HFFc6 (cell line): ENCODE measurements at regions not wholly inside any gene's neighbourhood (a gene's known extent, or its start where the extent isn't known, plus 50 kb on each side); places are given as distances from the start of the nearest gene placed in this dataset.
A peak's percentile ranks its signal among the peaks of the same experiment; 100 is the strongest.

Experiments used
- DNase-seq: peaks from one replicate; pipeline ENCODE4 v3.0.0-alpha.2; 2018
- H3K27ac Mint-ChIP-seq: 2 replicates; pipeline ENCODE4 v1.8.0; 2020; ENCODE audit warnings: mild to moderate bottlenecking, mixed read lengths
- H3K27me3 Mint-ChIP-seq: 2 replicates; pipeline ENCODE4 v1.8.0; 2021; ENCODE audit warnings: mild to moderate bottlenecking, moderate library complexity, mixed read lengths; ENCODE audit not compliant: insufficient read depth
- H3K36me3 Mint-ChIP-seq: 2 replicates; pipeline ENCODE4 v1.8.0; 2021; ENCODE audit warnings: low read depth, mixed read lengths
- H3K4me1 Mint-ChIP-seq: 2 replicates; pipeline ENCODE4 v1.8.0; 2020; ENCODE audit warnings: low read depth, mixed read lengths
- H3K4me3 Mint-ChIP-seq: 2 replicates; pipeline ENCODE4 v1.8.0; 2020; ENCODE audit warnings: mild to moderate bottlenecking, moderate library complexity, mixed read lengths
- H3K9me3 Mint-ChIP-seq: 2 replicates; pipeline ENCODE4 v1.8.0; 2020; ENCODE audit warnings: mild to moderate bottlenecking, mixed read lengths
- TF ChIP-seq, protein P1 (sequence below): fragments of 200-600 bp; sonication (generic); IDR thresholded peaks from 2 replicates; pipeline ENCODE4 v1.5.0; 2021; ENCODE audit warnings: antibody characterized with exemption, mild to moderate bottlenecking

DNA sequence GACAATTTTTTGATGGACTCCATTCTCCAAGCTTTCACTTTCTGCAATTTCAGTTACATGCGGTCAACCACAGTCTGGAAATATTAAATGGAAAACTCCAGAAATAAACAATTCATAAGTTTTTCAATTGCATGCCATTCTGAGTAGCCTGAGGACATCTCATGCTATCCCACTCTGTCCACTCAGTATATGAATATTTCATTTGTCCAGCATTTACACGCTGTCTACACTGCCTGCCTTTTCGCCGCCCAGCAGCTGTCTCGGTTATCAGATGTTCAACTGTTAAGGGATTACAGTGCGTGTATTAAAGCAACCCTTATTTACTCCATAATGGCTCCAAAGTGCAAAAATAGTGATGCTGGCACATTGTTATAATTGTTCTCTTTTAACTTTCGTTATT, 116.3 kb downstream of the ADSS2 start:
- H3K27me3 Mint-ChIP-seq = peaks cover 4% of the 10 kb centered on the region; the same call in 1 of the 2 replicates
- no peak for DNase-seq
- H3K4me1 Mint-ChIP-seq = peaks cover under 1% of the 10 kb centered on the region
- TF ChIP-seq, protein P1, sequence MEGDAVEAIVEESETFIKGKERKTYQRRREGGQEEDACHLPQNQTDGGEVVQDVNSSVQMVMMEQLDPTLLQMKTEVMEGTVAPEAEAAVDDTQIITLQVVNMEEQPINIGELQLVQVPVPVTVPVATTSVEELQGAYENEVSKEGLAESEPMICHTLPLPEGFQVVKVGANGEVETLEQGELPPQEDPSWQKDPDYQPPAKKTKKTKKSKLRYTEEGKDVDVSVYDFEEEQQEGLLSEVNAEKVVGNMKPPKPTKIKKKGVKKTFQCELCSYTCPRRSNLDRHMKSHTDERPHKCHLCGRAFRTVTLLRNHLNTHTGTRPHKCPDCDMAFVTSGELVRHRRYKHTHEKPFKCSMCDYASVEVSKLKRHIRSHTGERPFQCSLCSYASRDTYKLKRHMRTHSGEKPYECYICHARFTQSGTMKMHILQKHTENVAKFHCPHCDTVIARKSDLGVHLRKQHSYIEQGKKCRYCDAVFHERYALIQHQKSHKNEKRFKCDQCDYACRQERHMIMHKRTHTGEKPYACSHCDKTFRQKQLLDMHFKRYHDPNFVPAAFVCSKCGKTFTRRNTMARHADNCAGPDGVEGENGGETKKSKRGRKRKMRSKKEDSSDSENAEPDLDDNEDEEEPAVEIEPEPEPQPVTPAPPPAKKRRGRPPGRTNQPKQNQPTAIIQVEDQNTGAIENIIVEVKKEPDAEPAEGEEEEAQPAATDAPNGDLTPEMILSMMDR = no peak
- no peak overlapping the region for H3K27ac Mint-ChIP-seq
- H3K4me3 Mint-ChIP-seq = peak overlapping the region; percentile 46; the same call in 1 of the 2 replicates
- no peaks in the 10 kb centered on the region for H3K36me3 Mint-ChIP-seq
- H3K9me3 Mint-ChIP-seq = no peaks in the 10 kb centered on the region

DNA sequence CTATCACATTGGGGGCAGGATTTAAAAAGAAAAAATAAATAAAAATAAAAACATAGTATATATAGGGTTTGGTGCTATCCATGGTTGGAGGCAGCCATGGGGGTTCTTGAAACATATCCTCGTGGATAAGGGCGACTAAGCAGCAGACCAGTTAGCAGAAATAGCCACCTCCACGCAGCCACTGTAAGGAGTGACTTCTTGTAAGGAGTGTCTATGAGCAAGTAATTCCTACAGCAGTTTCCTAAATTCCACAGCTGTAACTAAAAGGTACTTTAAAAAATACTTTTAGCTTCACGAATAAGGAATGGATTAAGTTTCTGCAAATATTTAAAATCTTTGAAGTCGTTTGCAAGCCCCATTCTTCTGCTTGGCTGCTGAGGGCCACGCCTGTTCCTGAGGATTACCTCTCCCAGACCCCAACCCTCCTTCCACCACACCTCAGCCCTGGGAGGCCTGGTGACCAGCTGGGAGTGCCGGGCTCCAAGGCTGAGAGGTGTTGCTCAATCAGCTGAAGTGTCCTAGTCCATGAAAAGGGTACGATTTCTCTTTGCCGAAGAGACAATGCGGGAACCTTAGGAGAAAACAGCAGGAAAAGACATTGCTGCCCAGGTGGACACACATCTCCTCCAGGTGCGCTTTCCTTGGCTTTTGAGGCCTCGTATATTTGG, 115.3 kb downstream of the ADSS2 start:
- DNase-seq = no peak
- Mint-ChIP-seq H3K27me3 (peaks cover 4% of the 10 kb centered on the region; the same call in 1 of the 2 replicates), H3K4me1 (peaks cover 1% of the 10 kb centered on the region), H3K36me3 (no peaks in the 10 kb centered on the region), H3K27ac (no peak overlapping the region), H3K9me3 (no peaks in the 10 kb centered on the region), H3K4me3 (no peak overlapping the region)
- TF ChIP-seq, protein P1 = no peak

DNA sequence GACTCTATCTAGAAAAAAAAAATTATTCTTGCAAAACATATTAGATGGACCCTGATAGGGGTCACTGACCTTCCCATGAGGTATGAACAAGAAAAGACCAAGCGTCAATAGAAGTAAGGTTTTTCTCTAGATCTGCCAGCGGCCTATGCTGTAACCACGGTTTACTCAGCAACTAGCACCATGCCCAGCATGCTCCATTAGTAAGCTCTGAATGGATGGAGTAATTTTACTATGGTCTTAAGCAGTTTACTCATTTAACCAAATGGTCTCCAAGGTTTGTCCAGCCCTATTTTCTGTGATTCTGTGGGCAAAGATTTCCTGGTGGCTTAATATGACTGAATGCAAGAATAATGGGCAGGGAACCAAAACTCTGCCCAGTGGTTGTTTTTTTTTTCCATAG, 113.9 kb downstream of the ADSS2 start:
- TF ChIP-seq, protein P1 = no peak
- Mint-ChIP-seq H3K36me3 (no peaks in the 10 kb centered on the region), H3K27me3 (peaks cover 4% of the 10 kb centered on the region; the same call in 1 of the 2 replicates), H3K4me1 (peaks cover 8% of the 10 kb centered on the region), H3K4me3 (no peak overlapping the region), H3K27ac (no peak overlapping the region), H3K9me3 (no peaks in the 10 kb centered on the region)
- no peak for DNase-seq

DNA sequence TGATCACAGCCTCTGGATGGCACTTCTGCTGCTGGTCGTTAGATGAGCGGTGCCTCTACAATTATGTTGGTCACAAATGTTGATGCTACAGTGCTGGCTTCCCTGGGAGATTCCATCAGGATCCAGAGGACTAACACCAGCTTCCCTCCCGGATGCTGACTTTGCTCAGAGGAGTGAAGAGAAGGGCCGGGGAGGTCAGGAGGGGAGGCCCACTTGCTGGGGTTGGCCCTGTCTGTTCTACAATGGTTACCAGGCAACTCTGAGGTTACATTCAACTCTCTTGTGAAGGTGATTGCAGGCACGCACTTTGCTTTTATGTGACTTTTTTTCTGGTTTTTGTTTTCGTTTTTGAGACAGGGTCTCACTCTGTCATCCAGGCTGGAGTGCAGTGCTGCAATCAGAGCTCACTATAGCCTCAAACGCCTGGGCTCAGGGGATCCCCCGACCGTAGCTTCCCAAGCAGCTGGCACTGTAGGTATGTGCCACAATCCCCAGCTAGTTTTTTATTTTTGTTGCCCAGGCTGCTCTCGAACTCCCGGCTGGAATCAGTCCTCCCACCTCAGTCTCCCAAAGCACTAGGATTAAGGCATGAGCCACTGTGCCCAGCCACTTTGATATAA, 112.5 kb downstream of the ADSS2 start:
- H3K27ac Mint-ChIP-seq = no peak overlapping the region
- TF ChIP-seq, protein P1 = no peak
- no peaks in the 10 kb centered on the region; the same call in 1 of the 2 replicates for H3K27me3 Mint-ChIP-seq
- no peaks in the 10 kb centered on the region for H3K36me3 Mint-ChIP-seq
- peaks cover 8% of the 10 kb centered on the region for H3K4me1 Mint-ChIP-seq
- DNase-seq = no peak
- no peak overlapping the region for H3K4me3 Mint-ChIP-seq
- no peaks in the 10 kb centered on the region for H3K9me3 Mint-ChIP-seq

DNA sequence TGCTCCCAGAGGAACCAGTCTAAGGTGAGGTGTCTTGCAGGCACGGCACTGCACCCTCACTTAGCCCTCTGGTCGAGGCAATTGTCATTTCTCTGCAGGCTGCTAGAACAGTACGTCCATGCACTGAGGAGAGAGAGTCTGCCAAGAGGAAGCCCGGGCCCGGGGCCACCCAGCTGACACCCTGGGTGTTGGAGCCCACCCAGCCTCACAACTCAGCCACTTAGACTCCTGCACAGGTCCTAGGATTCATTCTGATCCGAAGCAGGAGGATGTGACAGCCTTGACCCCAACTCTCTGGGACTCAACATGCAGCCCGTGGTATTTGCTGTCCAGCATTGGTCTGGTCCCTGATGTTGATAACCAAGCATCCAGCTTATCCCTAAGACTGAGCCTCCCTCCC, 111.9 kb downstream of the ADSS2 start:
- Mint-ChIP-seq H3K27ac (no peak overlapping the region), H3K4me1 (peaks cover 8% of the 10 kb centered on the region), H3K27me3 (no peaks in the 10 kb centered on the region; the same call in 1 of the 2 replicates), H3K9me3 (no peaks in the 10 kb centered on the region), H3K36me3 (no peaks in the 10 kb centered on the region), H3K4me3 (no peak overlapping the region)
- DNase-seq = no peak
- TF ChIP-seq, protein P1 = no peak
